OCI-LY1 (cell line): ENCODE measurements at regions not wholly inside any gene's neighbourhood (a gene's known extent, or its start where the extent isn't known, plus 50 kb on each side); places are given as distances from the start of the nearest gene placed in this dataset.

Experiments used
- EZH2 ChIP-seq: fragments of 200-600 bp; sonication (generic), shearing (Covaris generic); IDR thresholded peaks from 2 replicates; pipeline ENCODE4 v1.8.0; 2017; ENCODE audit warnings: borderline replicate concordance, mixed run types, mild to moderate bottlenecking, antibody characterized with exemption, low read length, moderate library complexity, mixed read lengths
- TF ChIP-seq, protein P1 (sequence below): fragments of 200-600 bp; sonication (generic), shearing (Covaris generic); IDR thresholded peaks from 2 replicates; pipeline ENCODE4 v1.5.1; 2017; ENCODE audit warnings: mild to moderate bottlenecking, antibody characterized with exemption, low read length, moderate library complexity, mixed read lengths

DNA sequence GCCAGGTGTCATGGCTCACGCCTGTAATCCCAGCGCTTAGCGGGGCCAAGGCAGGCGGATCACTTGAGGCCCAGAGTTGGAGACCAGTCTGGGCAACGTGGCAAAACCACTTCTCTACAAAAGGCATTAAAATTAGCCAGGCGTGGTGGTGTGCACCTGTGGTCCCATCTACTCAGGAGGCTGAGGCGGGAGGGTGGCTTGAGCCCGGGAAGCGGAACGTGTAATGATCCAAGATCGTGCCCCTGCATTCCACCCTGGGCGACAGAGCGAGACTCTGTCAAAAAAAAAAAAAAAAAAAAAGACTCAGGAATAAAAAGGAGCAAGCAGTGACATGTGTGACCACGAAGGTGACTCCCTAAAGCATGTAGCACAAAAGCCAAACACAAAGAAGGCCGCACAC, 50.1 kb upstream of the SALL3 start:
- TF ChIP-seq, protein P1, sequence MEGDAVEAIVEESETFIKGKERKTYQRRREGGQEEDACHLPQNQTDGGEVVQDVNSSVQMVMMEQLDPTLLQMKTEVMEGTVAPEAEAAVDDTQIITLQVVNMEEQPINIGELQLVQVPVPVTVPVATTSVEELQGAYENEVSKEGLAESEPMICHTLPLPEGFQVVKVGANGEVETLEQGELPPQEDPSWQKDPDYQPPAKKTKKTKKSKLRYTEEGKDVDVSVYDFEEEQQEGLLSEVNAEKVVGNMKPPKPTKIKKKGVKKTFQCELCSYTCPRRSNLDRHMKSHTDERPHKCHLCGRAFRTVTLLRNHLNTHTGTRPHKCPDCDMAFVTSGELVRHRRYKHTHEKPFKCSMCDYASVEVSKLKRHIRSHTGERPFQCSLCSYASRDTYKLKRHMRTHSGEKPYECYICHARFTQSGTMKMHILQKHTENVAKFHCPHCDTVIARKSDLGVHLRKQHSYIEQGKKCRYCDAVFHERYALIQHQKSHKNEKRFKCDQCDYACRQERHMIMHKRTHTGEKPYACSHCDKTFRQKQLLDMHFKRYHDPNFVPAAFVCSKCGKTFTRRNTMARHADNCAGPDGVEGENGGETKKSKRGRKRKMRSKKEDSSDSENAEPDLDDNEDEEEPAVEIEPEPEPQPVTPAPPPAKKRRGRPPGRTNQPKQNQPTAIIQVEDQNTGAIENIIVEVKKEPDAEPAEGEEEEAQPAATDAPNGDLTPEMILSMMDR: no peak
- TF ChIP-seq EZH2: no peak
